HCT116 (cell line): ENCODE measurements at regions not wholly inside any gene's neighbourhood (a gene's known extent, or its start where the extent isn't known, plus 50 kb on each side); places are given as distances from the start of the nearest gene placed in this dataset.

Experiments
- POLR2A ChIP-seq: IDR thresholded peaks from 2 replicates; pipeline ENCODE4 v1.7.0; 2011; ENCODE audit warnings: borderline replicate concordance; ENCODE audit not compliant: insufficient read depth, insufficient read length; ENCODE audit errors: extremely low read depth
- POLR2AphosphoS5 ChIP-seq: IDR thresholded peaks from 2 replicates; pipeline ENCODE4 v1.6.1; 2011; ENCODE audit warnings: mild to moderate bottlenecking, low read depth, low read length, moderate library complexity
- RAD21 ChIP-seq: IDR thresholded peaks from 2 replicates; pipeline ENCODE4 v1.6.1; 2012; ENCODE audit warnings: low read depth, mild to moderate bottlenecking
- TCF7L2 ChIP-seq: IDR thresholded peaks from 2 replicates; pipeline ENCODE4 v1.7.0; 2011; ENCODE audit warnings: borderline replicate concordance, inconsistent platforms; ENCODE audit not compliant: insufficient read depth, insufficient read length; ENCODE audit errors: extremely low read depth
- ZFX ChIP-seq: fragments of 450-650 bp; IDR thresholded peaks from 2 replicates; pipeline ENCODE4 v1.6.1; 2017
- TF ChIP-seq, protein P1 (sequence below), 3 experiments: fragments of 200-600 bp in 1 of 3; sonication (generic) in 1 of 3; IDR thresholded peaks in 2 of 3; conservative IDR thresholded peaks in 1 of 3; 2 replicates each; pipeline ENCODE4 v1.5.1; 2012 to 2017; ENCODE audit warnings: low read depth in 2 of 3, low read length in 2 of 3, antibody characterized with exemption in 1 of 3, borderline replicate concordance in 1 of 3, control low read depth in 1 of 3, mild to moderate bottlenecking in 1 of 3, mixed read lengths in 1 of 3, mixed run types in 1 of 3, moderate library complexity in 1 of 3; ENCODE audit not compliant: insufficient read depth in 1 of 3
- TF ChIP-seq, protein P2 (sequence below): IDR thresholded peaks from 2 replicates; pipeline ENCODE4 v1.6.1; 2012

DNA sequence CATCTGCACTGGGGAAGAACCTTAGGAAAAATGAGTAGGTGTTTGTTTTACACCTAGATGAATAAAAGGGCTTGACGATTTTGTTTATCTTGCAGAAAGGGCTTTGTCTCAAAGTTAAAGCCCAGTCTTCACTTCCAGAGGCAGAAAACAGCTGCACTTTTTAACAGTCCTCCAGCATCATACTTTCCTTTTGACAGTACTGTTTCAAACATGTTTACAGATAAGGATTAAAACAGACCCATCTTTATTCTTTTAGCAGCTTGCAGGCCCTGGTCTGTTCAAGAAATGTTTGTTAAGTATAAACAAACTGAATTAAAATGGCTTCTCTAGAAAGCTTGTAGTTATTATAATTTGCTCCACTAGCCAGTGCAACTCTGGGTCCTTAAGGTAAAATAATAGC is 374.2 kb downstream of the EPHA7 start:
- TF ChIP-seq ZFX (no peak), TCF7L2 (no peak), POLR2AphosphoS5 (no peak), POLR2A (no peak), RAD21 (no peak)
- TF ChIP-seq, protein P1, sequence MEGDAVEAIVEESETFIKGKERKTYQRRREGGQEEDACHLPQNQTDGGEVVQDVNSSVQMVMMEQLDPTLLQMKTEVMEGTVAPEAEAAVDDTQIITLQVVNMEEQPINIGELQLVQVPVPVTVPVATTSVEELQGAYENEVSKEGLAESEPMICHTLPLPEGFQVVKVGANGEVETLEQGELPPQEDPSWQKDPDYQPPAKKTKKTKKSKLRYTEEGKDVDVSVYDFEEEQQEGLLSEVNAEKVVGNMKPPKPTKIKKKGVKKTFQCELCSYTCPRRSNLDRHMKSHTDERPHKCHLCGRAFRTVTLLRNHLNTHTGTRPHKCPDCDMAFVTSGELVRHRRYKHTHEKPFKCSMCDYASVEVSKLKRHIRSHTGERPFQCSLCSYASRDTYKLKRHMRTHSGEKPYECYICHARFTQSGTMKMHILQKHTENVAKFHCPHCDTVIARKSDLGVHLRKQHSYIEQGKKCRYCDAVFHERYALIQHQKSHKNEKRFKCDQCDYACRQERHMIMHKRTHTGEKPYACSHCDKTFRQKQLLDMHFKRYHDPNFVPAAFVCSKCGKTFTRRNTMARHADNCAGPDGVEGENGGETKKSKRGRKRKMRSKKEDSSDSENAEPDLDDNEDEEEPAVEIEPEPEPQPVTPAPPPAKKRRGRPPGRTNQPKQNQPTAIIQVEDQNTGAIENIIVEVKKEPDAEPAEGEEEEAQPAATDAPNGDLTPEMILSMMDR (IDR thresholded peaks at IDR 0.05 in 2 of 3, conservative IDR thresholded peaks at IDR 0.05 in 1 of 3; ENCODE audit: borderline replicate concordance in 1 of 3, insufficient read depth in 1 of 3, low read depth in 2 of 3, low read length in 2 of 3), result no peak
- TF ChIP-seq, protein P2, sequence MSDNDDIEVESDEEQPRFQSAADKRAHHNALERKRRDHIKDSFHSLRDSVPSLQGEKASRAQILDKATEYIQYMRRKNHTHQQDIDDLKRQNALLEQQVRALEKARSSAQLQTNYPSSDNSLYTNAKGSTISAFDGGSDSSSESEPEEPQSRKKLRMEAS, result no peak
